ENCODE measurements at regions not wholly inside any gene's neighbourhood (a gene's known extent, or its start where the extent isn't known, plus 50 kb on each side); places are given as distances from the start of the nearest gene placed in this dataset.

DNA sequence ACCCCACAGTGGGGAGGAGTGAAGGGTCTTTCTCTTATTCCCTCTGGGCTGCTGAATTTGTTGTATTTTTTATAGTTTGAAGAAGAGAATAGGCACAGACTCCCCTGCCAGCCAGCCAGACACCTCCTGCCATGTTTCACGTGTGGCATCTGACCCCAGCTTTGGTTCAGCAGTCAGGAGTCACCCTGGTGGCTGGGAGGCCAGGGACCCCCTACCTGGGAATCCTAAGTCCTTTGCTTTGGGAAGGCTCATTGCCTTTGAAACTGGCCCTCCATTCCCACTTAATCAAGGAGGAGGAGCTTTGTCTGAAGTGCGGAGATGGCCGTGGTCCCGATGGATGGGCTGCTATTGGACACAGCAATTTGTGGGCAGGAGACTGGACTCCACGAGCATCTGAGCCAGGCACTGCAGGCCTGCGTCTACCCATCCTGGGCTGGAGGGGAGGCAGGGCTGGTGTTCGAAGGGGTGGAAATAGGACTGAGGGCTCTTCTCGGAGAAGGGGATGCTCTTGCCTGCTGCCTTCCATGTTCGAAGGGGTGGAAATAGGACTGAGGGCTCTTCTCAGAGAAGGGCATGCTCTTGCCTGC is 196.1 kb downstream of the DLL1 start:
- no peak overlapping the region for H3K27ac ChIP-seq (ENCODE audit: low read length)
- peak in 1 of 3 donors; percentile 22 for DNase-seq
- peaks cover 6% of the 10 kb centered on the region for H3K4me1 ChIP-seq (ENCODE audit: control insufficient read depth, insufficient read depth, low read length)
- H3K9me3 ChIP-seq (ENCODE audit: control insufficient read depth, low read length) = no peaks in the 10 kb centered on the region
- no peak for ATAC-seq
- no peak overlapping the region for H3K4me3 ChIP-seq (ENCODE audit: low read length)
- intact Hi-C loops (cut with DNase I) = no loop called here
- H3K27me3 ChIP-seq (ENCODE audit: control insufficient read depth, insufficient read depth) = no peaks in the 10 kb centered on the region
- 89% methylated on average over 9 of the region's 9 CpGs for WGBS

DNA sequence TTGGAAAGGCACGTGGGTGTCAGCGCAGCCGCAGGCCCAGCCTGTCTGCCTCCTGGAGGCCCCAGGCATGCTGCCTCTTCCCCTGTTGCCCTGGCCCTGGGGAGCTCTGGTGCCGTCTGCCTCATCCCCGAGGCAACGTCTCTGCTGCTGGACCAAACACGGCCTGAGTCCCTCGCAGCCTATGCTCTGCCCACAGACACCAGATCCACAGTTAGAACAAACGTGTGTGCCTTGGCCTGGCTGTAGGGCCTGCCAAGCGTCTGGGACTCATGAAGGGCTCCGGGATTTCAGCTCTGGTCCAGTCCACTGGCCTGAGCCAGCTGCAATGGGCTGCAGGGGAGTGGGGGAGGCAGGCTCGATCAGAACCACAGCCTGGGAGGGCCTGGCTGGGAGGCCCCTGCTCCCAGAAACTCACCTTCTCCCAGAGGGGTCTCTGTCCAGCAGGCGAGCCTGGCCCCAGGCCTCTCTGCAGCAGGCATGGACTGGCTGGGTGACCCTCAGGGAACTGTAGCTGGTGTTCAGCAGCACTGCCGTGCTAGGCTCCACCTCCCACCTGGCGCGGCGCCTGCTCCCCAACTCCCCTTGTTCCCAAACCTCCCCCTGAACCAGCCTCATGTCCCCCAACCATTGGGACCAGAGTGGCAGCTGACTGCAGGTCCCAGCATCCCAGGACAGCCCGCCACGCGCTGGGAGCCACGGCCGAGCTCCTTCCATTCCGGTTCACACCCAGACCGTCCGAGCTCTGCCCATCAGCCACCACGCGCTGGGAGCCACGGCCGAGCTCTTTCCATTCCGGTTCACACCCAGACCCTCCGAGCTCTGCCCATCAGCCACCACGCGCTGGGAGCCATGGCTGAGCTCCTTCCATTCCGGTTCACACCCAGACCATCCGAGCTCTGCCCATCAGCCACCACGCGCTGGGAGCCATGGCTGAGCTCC is 197.0 kb downstream of the DLL1 start:
- Histone ChIP-seq H3K4me3 (ENCODE audit: low read length) (no peak overlapping the region), H3K9me3 (ENCODE audit: control insufficient read depth, low read length) (no peaks in the 10 kb centered on the region), H3K27me3 (ENCODE audit: control insufficient read depth, insufficient read depth) (no peaks in the 10 kb centered on the region), H3K27ac (ENCODE audit: low read length) (no peak overlapping the region), H3K4me1 (ENCODE audit: control insufficient read depth, insufficient read depth, low read length) (peaks cover 6% of the 10 kb centered on the region)
- ATAC-seq (no peak), DNase-seq (peak in 2 of 3 donors; percentile 51 to 58)
- 88% methylated on average over 37 of the region's 37 CpGs for WGBS
- intact Hi-C loops (cut with DNase I) = no loop called here

DNA sequence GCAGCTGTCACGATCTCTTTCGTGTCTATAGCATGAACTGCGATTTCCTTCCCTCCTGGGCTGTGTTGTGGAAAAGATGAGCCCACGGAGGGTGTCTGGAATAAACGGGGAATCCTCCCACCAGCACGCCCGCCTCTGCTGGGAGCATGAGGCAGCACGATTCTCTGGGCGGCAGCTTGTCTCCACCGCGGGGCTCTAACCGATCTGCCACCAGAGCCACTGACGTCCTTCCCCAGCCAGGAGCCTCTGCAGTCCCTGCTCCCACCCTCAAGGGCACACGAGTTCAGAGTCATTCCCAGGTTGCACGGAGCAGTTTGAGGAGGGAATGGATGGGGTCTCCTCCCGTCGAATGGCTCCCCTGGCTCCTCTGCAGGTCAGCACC is 197.6 kb downstream of the DLL1 start:
- no peak overlapping the region for H3K4me3 ChIP-seq (ENCODE audit: low read length)
- H3K27ac ChIP-seq (ENCODE audit: low read length) = no peak overlapping the region
- no peak for ATAC-seq
- 81% methylated on average over 17 of the region's 17 CpGs for WGBS
- peak in 2 of 3 donors; percentile 2 to 15 for DNase-seq
- H3K9me3 ChIP-seq (ENCODE audit: control insufficient read depth, low read length) = no peaks in the 10 kb centered on the region
- H3K27me3 ChIP-seq (ENCODE audit: control insufficient read depth, insufficient read depth) = no peaks in the 10 kb centered on the region
- peaks cover 6% of the 10 kb centered on the region for H3K4me1 ChIP-seq (ENCODE audit: control insufficient read depth, insufficient read depth, low read length)
- intact Hi-C loops (cut with DNase I) = no loop called here

DNA sequence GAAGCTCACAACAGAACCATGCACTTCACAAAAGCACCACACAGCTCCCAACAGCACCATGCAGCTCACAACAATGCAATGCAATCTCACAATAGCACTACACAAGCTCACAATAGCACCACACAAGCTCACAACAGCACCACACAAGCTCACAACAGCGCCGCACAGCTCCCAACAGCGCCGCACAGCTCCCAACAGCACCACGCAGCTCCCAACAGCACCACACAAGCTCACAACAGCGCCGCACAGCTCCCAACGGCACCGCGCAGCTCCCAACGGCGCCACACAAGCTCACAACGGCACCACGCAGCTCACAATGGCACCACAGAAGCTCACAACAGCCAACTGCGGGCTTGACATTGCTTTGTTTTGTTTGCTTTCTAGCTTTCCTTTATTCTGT is 198.1 kb downstream of the DLL1 start:
- no peak overlapping the region for H3K4me3 ChIP-seq (ENCODE audit: low read length)
- DNase-seq (peak in 1 of 3 donors; percentile 15), ATAC-seq (no peak)
- H3K4me1 ChIP-seq (ENCODE audit: control insufficient read depth, insufficient read depth, low read length) = peaks cover 6% of the 10 kb centered on the region
- intact Hi-C loops (cut with DNase I) = no loop called here
- H3K27me3 ChIP-seq (ENCODE audit: control insufficient read depth, insufficient read depth) = no peaks in the 10 kb centered on the region
- 82% methylated on average over 15 of the region's 15 CpGs for WGBS
- H3K9me3 ChIP-seq (ENCODE audit: control insufficient read depth, low read length) = no peaks in the 10 kb centered on the region
- no peak overlapping the region for H3K27ac ChIP-seq (ENCODE audit: low read length)

- WGBS = 94% methylated on average over 30 of the region's 30 CpGs
- Histone ChIP-seq H3K9me3 (ENCODE audit: control insufficient read depth, low read length) (no peaks in the 10 kb centered on the region), H3K27ac (ENCODE audit: low read length) (no peak overlapping the region), H3K27me3 (ENCODE audit: control insufficient read depth, insufficient read depth) (no peaks in the 10 kb centered on the region), H3K4me1 (ENCODE audit: control insufficient read depth, insufficient read depth, low read length) (peaks cover 2% of the 10 kb centered on the region), H3K4me3 (ENCODE audit: low read length) (no peak overlapping the region)
- no peak for ATAC-seq
- intact Hi-C loops (cut with DNase I) = no loop called here
- peak in 1 of 3 donors; percentile 26 for DNase-seq
Observed at GRCh38 chr6:170091639-170092579, 199.0 kb downstream of the DLL1 start.

GRCh38 chr6:170091000-170091638 is 199.8 kb downstream of the DLL1 start:
- WGBS = 85% methylated on average over 18 of the region's 18 CpGs
- intact Hi-C loops (cut with DNase I) = no loop called here
- DNase-seq = peak in 2 of 3 donors; percentile 39 to 40
- H3K27ac ChIP-seq (ENCODE audit: low read length) = no peak overlapping the region
- no peaks in the 10 kb centered on the region for H3K27me3 ChIP-seq (ENCODE audit: control insufficient read depth, insufficient read depth)
- no peaks in the 10 kb centered on the region for H3K9me3 ChIP-seq (ENCODE audit: control insufficient read depth, low read length)
- H3K4me1 ChIP-seq (ENCODE audit: control insufficient read depth, insufficient read depth, low read length) = no peaks in the 10 kb centered on the region
- H3K4me3 ChIP-seq (ENCODE audit: low read length) = no peak overlapping the region
- no peak for ATAC-seq

- no peak overlapping the region for H3K4me3 ChIP-seq (ENCODE audit: low read length)
- ATAC-seq = no peak
- WGBS = 90% methylated on average over 12 of the region's 12 CpGs
- no peaks in the 10 kb centered on the region for H3K4me1 ChIP-seq (ENCODE audit: control insufficient read depth, insufficient read depth, low read length)
- intact Hi-C loops (cut with DNase I) = no loop called here
- H3K27ac ChIP-seq (ENCODE audit: low read length) = no peak overlapping the region
- no peaks in the 10 kb centered on the region for H3K9me3 ChIP-seq (ENCODE audit: control insufficient read depth, low read length)
- no peak for DNase-seq
- H3K27me3 ChIP-seq (ENCODE audit: control insufficient read depth, insufficient read depth) = no peaks in the 10 kb centered on the region
Observed at GRCh38 chr6:170090561-170090960, 200.3 kb downstream of the DLL1 start.

- no peaks in the 10 kb centered on the region for H3K9me3 ChIP-seq (ENCODE audit: control insufficient read depth, low read length)
- intact Hi-C loops (cut with DNase I) = no loop called here
- H3K27ac ChIP-seq (ENCODE audit: low read length) = no peak overlapping the region
- ATAC-seq (peak in 1 of 2 donors; percentile 7), DNase-seq (peak in 1 of 3 donors; percentile 39)
- no peaks in the 10 kb centered on the region for H3K27me3 ChIP-seq (ENCODE audit: control insufficient read depth, insufficient read depth)
- no peaks in the 10 kb centered on the region for H3K4me1 ChIP-seq (ENCODE audit: control insufficient read depth, insufficient read depth, low read length)
- H3K4me3 ChIP-seq (ENCODE audit: low read length) = no peak overlapping the region
- WGBS = 67% methylated on average over 11 of the region's 11 CpGs
Observed at GRCh38 chr6:170089963-170090362, 200.9 kb downstream of the DLL1 start.

- DNase-seq (peak in 1 of 3 donors; percentile 72), ATAC-seq (no peak)
- intact Hi-C loops (cut with DNase I) = no loop called here
- 89% methylated on average over 20 of the region's 20 CpGs for WGBS
- Histone ChIP-seq H3K9me3 (ENCODE audit: control insufficient read depth, low read length) (no peaks in the 10 kb centered on the region), H3K4me1 (ENCODE audit: control insufficient read depth, insufficient read depth, low read length) (no peaks in the 10 kb centered on the region), H3K27ac (ENCODE audit: low read length) (no peak overlapping the region), H3K4me3 (ENCODE audit: low read length) (no peak overlapping the region), H3K27me3 (ENCODE audit: control insufficient read depth, insufficient read depth) (no peaks in the 10 kb centered on the region)
Observed at GRCh38 chr6:170088582-170088955, 202.3 kb downstream of the DLL1 start.

DNA sequence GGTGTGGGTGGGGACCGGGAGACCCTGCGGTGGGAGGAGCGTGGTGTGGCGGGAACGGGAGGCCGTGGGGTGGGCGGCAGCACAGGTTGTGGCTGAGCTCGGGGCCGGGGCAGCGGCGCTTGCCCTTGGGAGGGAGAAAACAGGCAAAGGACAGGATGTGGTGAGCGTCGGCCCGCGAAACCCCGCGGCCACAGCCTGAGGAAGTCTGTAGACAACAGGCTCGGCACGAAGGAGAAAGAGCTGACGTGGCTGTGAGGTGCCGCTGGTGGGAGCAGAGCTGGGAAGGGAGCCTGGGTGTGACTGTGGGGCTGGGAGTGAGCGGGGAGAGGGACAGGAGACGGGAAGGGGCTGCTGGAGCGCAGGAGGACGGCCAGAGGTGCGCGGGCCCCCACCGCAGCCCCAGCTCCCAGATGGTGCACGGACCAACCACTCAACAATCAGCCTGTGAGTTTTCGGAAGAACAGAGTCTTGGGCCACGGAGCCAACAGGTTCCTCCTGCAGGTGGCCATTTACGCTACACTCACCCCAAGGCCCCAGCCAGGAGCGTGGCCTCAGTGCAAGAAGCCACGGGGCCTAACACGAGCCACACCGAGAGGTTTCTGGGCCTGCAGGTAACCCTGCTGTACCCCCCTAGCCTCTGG is 202.8 kb downstream of the DLL1 start:
- ATAC-seq (peak; percentile 7 to 28), DNase-seq (peak in 1 of 3 donors; percentile 65)
- intact Hi-C loops (cut with DNase I) = no loop called here
- H3K9me3 ChIP-seq (ENCODE audit: control insufficient read depth, low read length) = no peaks in the 10 kb centered on the region
- WGBS = 78% methylated on average over 36 of the region's 36 CpGs
- no peaks in the 10 kb centered on the region for H3K27me3 ChIP-seq (ENCODE audit: control insufficient read depth, insufficient read depth)
- H3K27ac ChIP-seq (ENCODE audit: low read length) = no peak overlapping the region
- no peak overlapping the region for H3K4me3 ChIP-seq (ENCODE audit: low read length)
- H3K4me1 ChIP-seq (ENCODE audit: control insufficient read depth, insufficient read depth, low read length) = no peaks in the 10 kb centered on the region

Measured in right cardiac atrium (tissue), 5 donors.